ENCODE measurements at regions not wholly inside any gene's neighbourhood (a gene's known extent, or its start where the extent isn't known, plus 50 kb on each side); places are given as distances from the start of the nearest gene placed in this dataset.

DNA sequence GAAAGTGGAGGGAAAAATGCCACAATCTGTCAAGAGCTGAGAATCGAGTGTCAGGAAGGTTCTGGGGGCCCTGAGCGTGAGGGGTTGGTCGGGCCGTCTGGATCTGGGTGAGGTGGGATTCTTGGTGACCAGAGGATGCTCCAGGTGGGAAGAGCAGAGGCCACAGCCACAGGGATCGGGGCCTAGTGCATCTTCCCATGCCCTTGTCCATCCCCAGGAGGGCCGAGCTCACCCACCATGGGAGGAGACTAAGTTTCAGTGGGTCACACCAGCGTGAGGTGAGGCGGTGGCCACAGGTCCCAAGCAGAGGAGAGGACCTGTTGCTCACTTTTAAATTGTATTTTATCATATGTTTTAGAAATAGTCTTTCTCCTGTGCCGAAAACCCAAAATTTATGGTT, 70.0 kb downstream of the TMEM18 start:
- TF ChIP-seq, protein P1, sequence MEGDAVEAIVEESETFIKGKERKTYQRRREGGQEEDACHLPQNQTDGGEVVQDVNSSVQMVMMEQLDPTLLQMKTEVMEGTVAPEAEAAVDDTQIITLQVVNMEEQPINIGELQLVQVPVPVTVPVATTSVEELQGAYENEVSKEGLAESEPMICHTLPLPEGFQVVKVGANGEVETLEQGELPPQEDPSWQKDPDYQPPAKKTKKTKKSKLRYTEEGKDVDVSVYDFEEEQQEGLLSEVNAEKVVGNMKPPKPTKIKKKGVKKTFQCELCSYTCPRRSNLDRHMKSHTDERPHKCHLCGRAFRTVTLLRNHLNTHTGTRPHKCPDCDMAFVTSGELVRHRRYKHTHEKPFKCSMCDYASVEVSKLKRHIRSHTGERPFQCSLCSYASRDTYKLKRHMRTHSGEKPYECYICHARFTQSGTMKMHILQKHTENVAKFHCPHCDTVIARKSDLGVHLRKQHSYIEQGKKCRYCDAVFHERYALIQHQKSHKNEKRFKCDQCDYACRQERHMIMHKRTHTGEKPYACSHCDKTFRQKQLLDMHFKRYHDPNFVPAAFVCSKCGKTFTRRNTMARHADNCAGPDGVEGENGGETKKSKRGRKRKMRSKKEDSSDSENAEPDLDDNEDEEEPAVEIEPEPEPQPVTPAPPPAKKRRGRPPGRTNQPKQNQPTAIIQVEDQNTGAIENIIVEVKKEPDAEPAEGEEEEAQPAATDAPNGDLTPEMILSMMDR (IDR thresholded peaks at IDR 0.05) = no peak
- no peak for TF ChIP-seq POLR2A (IDR thresholded peaks at IDR 0.05)

All from thyroid gland (tissue), 4 donors.